Activated CD8-positive, alpha-beta T cell treated with anti-CD3 and anti-CD28 coated beads for 36 hours (primary cell): ENCODE measurements at regions not wholly inside any gene's neighbourhood (a gene's known extent, or its start where the extent isn't known, plus 50 kb on each side); places are given as distances from the start of the nearest gene placed in this dataset.

Experiments used
- ATAC-seq: fragments of 200-7000 bp; cut with Tn5 transposase; one replicate; pipeline ENCODE4 v1.10.0; 2021; ENCODE audit warnings: mild to moderate bottlenecking, moderate library complexity
- CTCF ChIA-PET: fragments of 350-600 bp; sonication (Branson Sonifier 250); formaldehyde crosslinking; loops from one replicate; lab custom pipeline; 2021; ENCODE audit warnings: antibody characterized with exemption; lab: Charles Lee
- POLR2A ChIA-PET: fragments of 350-600 bp; sonication (Branson Sonifier 250); formaldehyde crosslinking; loops from one replicate; lab custom pipeline; 2021; ENCODE audit warnings: antibody characterized with exemption; lab: Charles Lee
- DNase-seq: peaks from one replicate; pipeline ENCODE4 v3.0.0-alpha.2; 2020
- H3K27ac Mint-ChIP-seq: one replicate; pipeline ENCODE4 v1.8.0; 2021; ENCODE audit warnings: mild to moderate bottlenecking, mixed read lengths
- H3K27me3 Mint-ChIP-seq: one replicate; pipeline ENCODE4 v1.8.0; 2021; ENCODE audit warnings: mixed read lengths
- H3K36me3 Mint-ChIP-seq: one replicate; pipeline ENCODE4 v1.8.0; 2021; ENCODE audit warnings: low read depth, mixed read lengths
- H3K4me1 Mint-ChIP-seq: one replicate; pipeline ENCODE4 v1.8.0; 2021; ENCODE audit warnings: low read depth, mixed read lengths
- H3K4me3 Mint-ChIP-seq: one replicate; pipeline ENCODE4 v1.8.0; 2021; ENCODE audit warnings: mild to moderate bottlenecking, moderate library complexity, mixed read lengths
- H3K9me3 Mint-ChIP-seq: one replicate; pipeline ENCODE4 v1.8.0; 2021; ENCODE audit warnings: mixed read lengths
- CTCF ChIP-seq: fragments of 200-600 bp; IDR thresholded peaks from one replicate; pipeline ENCODE4 v1.8.0; 2022; ENCODE audit warnings: antibody characterized with exemption, mild to moderate bottlenecking
- intact Hi-C: fragments of 100-400 bp; cut with micrococcal nuclease; formaldehyde crosslinking; loops from one replicate; pipeline ENCODE4 v1.10.0; 2022

- ATAC-seq (no peak), DNase-seq (no peak)
- H3K4me1 Mint-ChIP-seq, result no peaks in the 10 kb centered on the region
- ChIA-PET POLR2A (no interaction called here), CTCF (no interaction called here)
- H3K27ac Mint-ChIP-seq, result no peak overlapping the region
- intact Hi-C loops, result no loop called here
- no peaks in the 10 kb centered on the region for H3K36me3 Mint-ChIP-seq
- TF ChIP-seq CTCF, result no peak
- H3K4me3 Mint-ChIP-seq, result no peak overlapping the region
- H3K9me3 Mint-ChIP-seq, result no peaks in the 10 kb centered on the region
- peaks cover 3% of the 10 kb centered on the region for H3K27me3 Mint-ChIP-seq
These were observed 76.8 kb upstream of the AKT3 start for GRCh38 chr1:243926803-243927245.

GRCh38 chr1:243926299-243926698 is 76.3 kb upstream of the AKT3 start:
- H3K4me3 Mint-ChIP-seq, result no peak overlapping the region
- H3K4me1 Mint-ChIP-seq, result no peaks in the 10 kb centered on the region
- DNase-seq (no peak), ATAC-seq (no peak)
- no peak overlapping the region for H3K27ac Mint-ChIP-seq
- ChIA-PET CTCF (no interaction called here), POLR2A (no interaction called here)
- no peaks in the 10 kb centered on the region for H3K36me3 Mint-ChIP-seq
- intact Hi-C loops, result no loop called here
- no peak for TF ChIP-seq CTCF
- peaks cover 4% of the 10 kb centered on the region for H3K27me3 Mint-ChIP-seq
- no peaks in the 10 kb centered on the region for H3K9me3 Mint-ChIP-seq

- Mint-ChIP-seq H3K27ac (no peak overlapping the region), H3K27me3 (peaks cover 5% of the 10 kb centered on the region), H3K4me3 (no peak overlapping the region), H3K36me3 (no peaks in the 10 kb centered on the region), H3K4me1 (no peaks in the 10 kb centered on the region), H3K9me3 (no peaks in the 10 kb centered on the region)
- intact Hi-C loops, result no loop called here
- no peak for TF ChIP-seq CTCF
- CTCF ChIA-PET, result no interaction called here
- ATAC-seq (no peak), DNase-seq (no peak)
- POLR2A ChIA-PET, result no interaction called here
These were observed 74.7 kb upstream of the AKT3 start for GRCh38 chr1:243924588-243925349.

- no peak for TF ChIP-seq CTCF
- no peaks in the 10 kb centered on the region for H3K36me3 Mint-ChIP-seq
- no peak overlapping the region for H3K27ac Mint-ChIP-seq
- H3K27me3 Mint-ChIP-seq, result peaks cover 7% of the 10 kb centered on the region
- intact Hi-C loops, result no loop called here
- POLR2A ChIA-PET, result interaction anchor here (0.6 kb wide), 1 partner anchor 267 kb away, joined by 4 read pairs; no protein-coding TSS in a partner anchor
- H3K9me3 Mint-ChIP-seq, result no peaks in the 10 kb centered on the region
- CTCF ChIA-PET, result interaction anchor here (1.0 kb wide), 1 partner anchor 347 kb away, joined by 3 read pairs; no protein-coding TSS in a partner anchor
- no peak overlapping the region for H3K4me3 Mint-ChIP-seq
- no peak for DNase-seq
- ATAC-seq, result no peak
- H3K4me1 Mint-ChIP-seq, result no peaks in the 10 kb centered on the region
These were observed 74.1 kb upstream of the AKT3 start for GRCh38 chr1:243924188-243924587.
